OCI-LY3 (cell line): ENCODE measurements at regions not wholly inside any gene's neighbourhood (a gene's known extent, or its start where the extent isn't known, plus 50 kb on each side); places are given as distances from the start of the nearest gene placed in this dataset.
"Not testable (repeated sequence)": the region's sequence is repeated elsewhere in the genome, so short reads cannot be mapped to it uniquely, and the experiment has no call there.

Experiments
- H2AFZ ChIP-seq: fragments of 200-600, 300-600 bp; shearing (Covaris generic); 2 replicates; pipeline ENCODE4 v1.6.0; 2014; ENCODE audit warnings: antibody characterized with exemption, low read depth, low read length
- H3K27ac ChIP-seq: fragments of 200-600, 300-600 bp; sonication (generic); 2 replicates; pipeline ENCODE4 v1.5.1; 2014; ENCODE audit warnings: mild to moderate bottlenecking, low read length, moderate library complexity, mixed read lengths
- H3K27me3 ChIP-seq: fragments of 200-600, 300-600 bp; sonication (generic); 2 replicates; pipeline ENCODE4 v1.6.1; 2014; ENCODE audit warnings: low read depth, low read length, mixed read lengths
- H3K36me3 ChIP-seq: fragments of 200-600, 300-600 bp; sonication (generic); replicated peaks from 2 replicates; pipeline ENCODE3; 2014; ENCODE audit warnings: low read depth, low read length, mixed read lengths
- H3K4me1 ChIP-seq: fragments of 300-600, 200-600 bp; sonication (generic); 2 replicates; pipeline ENCODE4 v1.6.1; 2014; ENCODE audit warnings: low read length, mixed read lengths
- H3K4me2 ChIP-seq: fragments of 200-600, 300-600 bp; sonication (generic); 2 replicates; pipeline ENCODE4 v1.6.1; 2014; ENCODE audit warnings: low read length, mixed read lengths
- H3K4me3 ChIP-seq: fragments of 300-600, 200-600 bp; sonication (generic); 2 replicates; pipeline ENCODE4 v1.5.1; 2014; ENCODE audit warnings: antibody characterized with exemption, mild to moderate bottlenecking, low read length, moderate library complexity
- H3K79me2 ChIP-seq: fragments of 300-600, 200-600 bp; shearing (Covaris generic); 2 replicates; pipeline ENCODE4 v1.6.1; 2014; ENCODE audit warnings: mild to moderate bottlenecking, low read length, mixed read lengths
- H3K9ac ChIP-seq: fragments of 300-600, 200-600 bp; shearing (Covaris generic); 2 replicates; pipeline ENCODE4 v1.6.0; 2014; ENCODE audit warnings: mild to moderate bottlenecking, low read length, moderate library complexity
- H3K9me3 ChIP-seq: fragments of 200-600, 300-600 bp; shearing (Covaris generic); 2 replicates; pipeline ENCODE4 v1.6.1; 2014; ENCODE audit warnings: low read length, mixed read lengths; ENCODE audit not compliant: insufficient read depth
- H4K20me1 ChIP-seq: fragments of 200-600, 300-600 bp; sonication (generic); 2 replicates; pipeline ENCODE4 v1.6.1; 2016; ENCODE audit warnings: low read length, mixed read lengths; ENCODE audit not compliant: insufficient read depth
- CTCF ChIP-seq: fragments of 200-600, 300-600 bp; sonication (generic); IDR thresholded peaks from 2 replicates; pipeline ENCODE4 v1.5.1; 2014; ENCODE audit warnings: antibody characterized with exemption, low read length, low read depth
- EZH2phosphoT487 ChIP-seq: fragments of 200-600 bp; shearing (Covaris generic); IDR thresholded peaks from 2 replicates; pipeline ENCODE4 v1.6.1; 2018; ENCODE audit warnings: antibody characterized with exemption, mixed run types, low read depth

- no peaks in the 10 kb centered on the region for H3K4me1 ChIP-seq
- TF ChIP-seq EZH2phosphoT487 (no peak), CTCF (no peak)
- H3K36me3 ChIP-seq = no peaks in the 10 kb centered on the region
- no peaks in the 10 kb centered on the region for H3K79me2 ChIP-seq
- H2AFZ ChIP-seq = no peak overlapping the region
- H3K4me2 ChIP-seq = no peak overlapping the region
- H3K9ac ChIP-seq = no peak overlapping the region
- H4K20me1 ChIP-seq = no peaks in the 10 kb centered on the region
- H3K9me3 ChIP-seq = no peaks in the 10 kb centered on the region
- no peaks in the 10 kb centered on the region for H3K27me3 ChIP-seq
- no peak overlapping the region for H3K27ac ChIP-seq
- H3K4me3 ChIP-seq = no peak overlapping the region
Measured at GRCh38 chrX:87961471-87961870, 443.9 kb downstream of the KLHL4 start.

- Histone ChIP-seq H3K79me2 (no peaks in the 10 kb centered on the region), H3K4me1 (no peaks in the 10 kb centered on the region), H3K36me3 (no peaks in the 10 kb centered on the region), H3K27me3 (no peaks in the 10 kb centered on the region), H4K20me1 (no peaks in the 10 kb centered on the region), H3K4me3 (no peak overlapping the region), H3K9me3 (no peaks in the 10 kb centered on the region), H2AFZ (no peak overlapping the region), H3K27ac (no peak overlapping the region), H3K9ac (no peak overlapping the region), H3K4me2 (no peak overlapping the region)
- TF ChIP-seq EZH2phosphoT487 (no peak), CTCF (no peak)
Measured at GRCh38 chrX:87968118-87968517, 450.5 kb downstream of the KLHL4 start.

GRCh38 chrX:87972121-87972520 lies 454.5 kb downstream of the KLHL4 start:
- H3K79me2 ChIP-seq, H2AFZ ChIP-seq, H3K27ac ChIP-seq, H3K9me3 ChIP-seq, H3K9ac ChIP-seq, H3K27me3 ChIP-seq, H3K4me2 ChIP-seq, H3K36me3 ChIP-seq, H3K4me1 ChIP-seq, H3K4me3 ChIP-seq, H4K20me1 ChIP-seq: not testable (repeated sequence)

DNA sequence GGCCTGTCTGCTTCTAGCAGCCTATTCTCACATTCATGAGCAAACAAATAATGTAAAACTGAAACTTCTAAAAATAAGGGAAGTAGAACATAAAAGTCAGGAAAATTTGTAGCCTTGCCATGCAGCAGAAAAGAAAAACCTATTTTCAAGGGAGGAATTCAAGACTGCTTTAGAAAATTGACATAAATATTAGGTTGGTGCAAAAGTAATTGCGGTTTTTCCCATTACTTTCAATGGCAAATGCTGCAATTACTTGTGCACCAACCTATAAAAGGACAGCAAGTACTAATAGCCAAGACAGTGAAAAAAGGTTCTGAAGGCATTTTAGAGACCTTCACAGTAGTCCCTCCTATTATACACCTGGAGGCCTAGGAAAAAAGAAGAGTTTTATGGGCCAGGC lies 457.8 kb downstream of the KLHL4 start:
- Histone ChIP-seq H3K4me3 (no peak overlapping the region), H3K4me1 (no peaks in the 10 kb centered on the region), H3K9ac (no peak overlapping the region), H3K36me3 (no peaks in the 10 kb centered on the region), H3K27me3 (no peaks in the 10 kb centered on the region), H4K20me1 (no peaks in the 10 kb centered on the region), H3K9me3 (no peaks in the 10 kb centered on the region), H3K4me2 (no peak overlapping the region), H2AFZ (no peak overlapping the region), H3K27ac (no peak overlapping the region), H3K79me2 (no peaks in the 10 kb centered on the region)
- TF ChIP-seq EZH2phosphoT487 (no peak), CTCF (no peak)

- H2AFZ ChIP-seq = not testable (repeated sequence)
Measured at GRCh38 chrX:88007873-88008272, 490.3 kb downstream of the KLHL4 start.

More at GRCh38 chrX:88007873-88008272, 490.3 kb downstream of the KLHL4 start:
- not testable (repeated sequence) for H3K36me3 ChIP-seq, H3K79me2 ChIP-seq, H3K27me3 ChIP-seq, H4K20me1 ChIP-seq, H3K9ac ChIP-seq, H3K27ac ChIP-seq, H3K4me1 ChIP-seq, H3K4me3 ChIP-seq, H3K4me2 ChIP-seq, H3K9me3 ChIP-seq
